Vagina (tissue), 2 donors: ENCODE measurements at regions not wholly inside any gene's neighbourhood (a gene's known extent, or its start where the extent isn't known, plus 50 kb on each side); places are given as distances from the start of the nearest gene placed in this dataset.

Source experiments
- CTCF ChIP-seq, 3 experiments: fragments of 450-650 bp in 2 of 3; fragments of 200-600 bp in 1 of 3; sonication (generic) in 1 of 3; IDR thresholded peaks; one replicate each; pipeline ENCODE4 v1.5.1; 2017 to 2019; ENCODE audit warnings: antibody characterized with exemption in 3 of 3, mild to moderate bottlenecking in 2 of 3, moderate library complexity in 2 of 3
- POLR2A ChIP-seq, 2 donors: fragments of 450-650 bp; IDR thresholded peaks; one replicate each; pipeline ENCODE4 v1.6.1; 2017; ENCODE audit warnings: antibody characterized with exemption in 2 of 2, mild to moderate bottlenecking in 2 of 2, moderate library complexity in 2 of 2
- POLR2AphosphoS5 ChIP-seq, 2 donors: sonication (generic); formaldehyde crosslinking; IDR thresholded peaks; one replicate each; pipeline ENCODE4 v1.9.0; 2017; ENCODE audit warnings: antibody characterized with exemption in 2 of 2, mild to moderate bottlenecking in 2 of 2, low read depth in 1 of 2; ENCODE audit not compliant: insufficient read depth in 1 of 2

DNA sequence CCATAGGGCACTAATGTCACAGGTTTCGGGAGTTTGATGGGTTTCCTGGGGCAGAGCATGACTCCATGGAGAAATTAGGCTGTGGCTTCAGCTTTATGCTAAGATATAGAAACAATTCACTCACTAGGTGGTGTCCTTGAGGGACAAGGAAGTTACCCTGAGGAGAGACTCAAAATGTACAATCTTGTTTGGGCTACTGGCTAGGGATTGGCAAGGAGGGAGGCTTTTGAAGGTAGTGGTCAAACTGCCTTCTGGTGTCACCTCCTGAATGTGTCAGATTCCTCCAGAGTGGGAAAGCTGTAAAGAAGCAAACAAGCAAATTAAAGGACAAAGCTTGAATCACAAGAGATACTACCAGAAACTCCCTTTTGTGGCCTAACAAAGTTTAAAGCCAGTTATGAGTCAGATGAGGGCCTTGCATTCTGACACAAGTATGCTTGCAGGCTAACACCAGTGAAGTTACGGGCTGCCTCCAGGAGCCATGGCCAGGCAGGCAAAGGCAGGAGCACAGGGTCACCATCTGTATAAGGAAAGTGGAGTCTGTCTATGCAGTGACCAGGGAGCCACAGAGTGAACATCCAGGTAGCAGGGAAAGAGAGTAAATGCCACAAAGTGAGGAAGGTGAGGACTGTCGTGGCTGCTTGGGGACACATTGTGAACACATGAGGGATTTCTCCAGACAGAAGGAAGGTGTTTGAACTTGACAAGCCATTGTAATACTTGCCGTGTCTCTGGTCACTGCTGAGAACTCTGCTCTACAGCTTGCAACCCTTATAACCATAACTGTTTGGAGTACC is 107.7 kb upstream of the DTNBP1 start:
- TF ChIP-seq CTCF (IDR thresholded peaks at IDR 0.05) (no peak), POLR2A (IDR thresholded peaks at IDR 0.05) (no peak), POLR2AphosphoS5 (IDR thresholded peaks at IDR 0.05; ENCODE audit: insufficient read depth in 1 of 2, low read depth in 1 of 2) (no peak)
